ENCODE measurements at regions not wholly inside any gene's neighbourhood (a gene's known extent, or its start where the extent isn't known, plus 50 kb on each side); places are given as distances from the start of the nearest gene placed in this dataset.
"Not testable (repeated sequence)": the region's sequence is repeated elsewhere in the genome, so short reads cannot be mapped to it uniquely, and the experiment has no call there.

DNA sequence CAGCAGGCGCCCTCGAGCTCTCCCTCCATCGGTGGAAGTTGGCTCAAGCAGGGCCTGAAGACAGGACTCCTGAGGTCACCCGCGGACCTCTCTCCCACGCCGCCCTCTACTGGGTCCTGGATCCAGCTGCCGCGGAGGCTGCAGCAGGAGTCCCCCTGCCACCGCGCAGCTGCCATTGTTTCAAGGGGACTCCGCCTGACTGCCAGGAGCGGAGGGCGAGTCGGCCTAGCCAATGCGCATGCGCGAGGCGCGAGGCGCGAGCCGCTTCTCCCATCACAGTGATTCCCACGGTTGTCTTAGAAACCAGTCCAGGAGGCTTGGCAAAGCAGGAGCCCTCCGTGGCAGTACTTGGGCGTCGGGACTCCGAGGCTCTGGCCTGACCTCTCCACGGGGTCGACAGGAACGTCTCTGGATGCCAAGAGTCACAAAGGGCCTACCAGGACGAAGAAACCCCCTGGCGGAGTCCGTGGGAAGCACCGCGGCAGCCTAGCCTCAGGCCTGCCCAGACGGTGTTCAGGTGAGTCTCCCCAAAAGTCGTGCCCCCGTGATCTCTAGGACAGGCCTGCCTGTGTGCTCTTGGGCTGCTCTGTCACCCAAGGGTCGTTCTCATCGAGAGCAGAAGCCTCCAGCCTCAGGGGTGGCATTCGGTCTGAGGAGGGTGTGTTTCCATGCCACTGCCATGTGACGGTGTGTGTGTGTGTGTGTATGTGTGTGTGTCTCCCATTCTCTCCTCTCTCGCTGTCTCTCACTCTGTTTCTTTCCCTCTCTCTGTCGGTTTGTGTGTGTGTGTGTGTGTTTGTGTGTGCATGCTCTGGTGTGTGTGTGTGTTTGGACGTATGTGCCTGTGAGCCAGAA, 290.6 kb upstream of the ZNF337 start:
- TF ChIP-seq, protein P1, sequence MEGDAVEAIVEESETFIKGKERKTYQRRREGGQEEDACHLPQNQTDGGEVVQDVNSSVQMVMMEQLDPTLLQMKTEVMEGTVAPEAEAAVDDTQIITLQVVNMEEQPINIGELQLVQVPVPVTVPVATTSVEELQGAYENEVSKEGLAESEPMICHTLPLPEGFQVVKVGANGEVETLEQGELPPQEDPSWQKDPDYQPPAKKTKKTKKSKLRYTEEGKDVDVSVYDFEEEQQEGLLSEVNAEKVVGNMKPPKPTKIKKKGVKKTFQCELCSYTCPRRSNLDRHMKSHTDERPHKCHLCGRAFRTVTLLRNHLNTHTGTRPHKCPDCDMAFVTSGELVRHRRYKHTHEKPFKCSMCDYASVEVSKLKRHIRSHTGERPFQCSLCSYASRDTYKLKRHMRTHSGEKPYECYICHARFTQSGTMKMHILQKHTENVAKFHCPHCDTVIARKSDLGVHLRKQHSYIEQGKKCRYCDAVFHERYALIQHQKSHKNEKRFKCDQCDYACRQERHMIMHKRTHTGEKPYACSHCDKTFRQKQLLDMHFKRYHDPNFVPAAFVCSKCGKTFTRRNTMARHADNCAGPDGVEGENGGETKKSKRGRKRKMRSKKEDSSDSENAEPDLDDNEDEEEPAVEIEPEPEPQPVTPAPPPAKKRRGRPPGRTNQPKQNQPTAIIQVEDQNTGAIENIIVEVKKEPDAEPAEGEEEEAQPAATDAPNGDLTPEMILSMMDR (IDR thresholded peaks at IDR 0.05; ENCODE audit: low read depth, low read length, missing control alignments) = peak; percentile 76
- DNase-seq (ENCODE audit: low read depth) = no peak
- H3K4me3 ChIP-seq (ENCODE audit: low read depth, low read length) = peak overlapping the region; percentile 53

DNA sequence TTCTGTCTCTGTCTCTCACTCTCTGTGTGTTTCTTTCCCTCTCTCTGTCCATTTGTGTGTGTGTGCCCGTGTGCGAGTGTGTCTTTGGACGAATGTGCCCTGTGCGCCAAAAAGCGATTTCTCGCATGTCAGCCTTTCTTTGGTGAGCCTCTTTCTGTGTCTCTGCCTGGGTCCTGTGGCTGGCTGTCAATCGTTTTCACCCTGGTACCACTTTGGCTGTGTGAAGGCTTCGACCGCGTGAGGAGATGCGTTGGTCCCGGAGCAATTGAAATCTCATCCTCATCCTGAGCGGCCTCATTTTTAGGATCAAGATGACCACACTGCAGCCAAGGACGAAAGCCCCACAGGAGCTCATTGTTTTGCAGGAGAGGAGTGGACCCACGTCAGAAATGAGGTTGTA, 288.9 kb upstream of the ZNF337 start:
- TF ChIP-seq, protein P1 (IDR thresholded peaks at IDR 0.05; ENCODE audit: low read depth, low read length, missing control alignments) = no peak
- no peak for DNase-seq (ENCODE audit: low read depth)
- no peak overlapping the region for H3K4me3 ChIP-seq (ENCODE audit: low read depth, low read length)

- H3K4me3 ChIP-seq (ENCODE audit: low read depth, low read length) = peak overlapping the region; percentile 22
- TF ChIP-seq, protein P1 (IDR thresholded peaks at IDR 0.05; ENCODE audit: low read depth, low read length, missing control alignments) = no peak
- DNase-seq (ENCODE audit: low read depth) = no peak
Measured at GRCh38 chr20:25984933-25985332, 288.3 kb upstream of the ZNF337 start.

- not testable (repeated sequence) for DNase-seq (ENCODE audit: low read depth); H3K4me3 ChIP-seq (ENCODE audit: low read depth, low read length)
Measured at GRCh38 chr20:25982701-25983100, 286.0 kb upstream of the ZNF337 start.

DNA sequence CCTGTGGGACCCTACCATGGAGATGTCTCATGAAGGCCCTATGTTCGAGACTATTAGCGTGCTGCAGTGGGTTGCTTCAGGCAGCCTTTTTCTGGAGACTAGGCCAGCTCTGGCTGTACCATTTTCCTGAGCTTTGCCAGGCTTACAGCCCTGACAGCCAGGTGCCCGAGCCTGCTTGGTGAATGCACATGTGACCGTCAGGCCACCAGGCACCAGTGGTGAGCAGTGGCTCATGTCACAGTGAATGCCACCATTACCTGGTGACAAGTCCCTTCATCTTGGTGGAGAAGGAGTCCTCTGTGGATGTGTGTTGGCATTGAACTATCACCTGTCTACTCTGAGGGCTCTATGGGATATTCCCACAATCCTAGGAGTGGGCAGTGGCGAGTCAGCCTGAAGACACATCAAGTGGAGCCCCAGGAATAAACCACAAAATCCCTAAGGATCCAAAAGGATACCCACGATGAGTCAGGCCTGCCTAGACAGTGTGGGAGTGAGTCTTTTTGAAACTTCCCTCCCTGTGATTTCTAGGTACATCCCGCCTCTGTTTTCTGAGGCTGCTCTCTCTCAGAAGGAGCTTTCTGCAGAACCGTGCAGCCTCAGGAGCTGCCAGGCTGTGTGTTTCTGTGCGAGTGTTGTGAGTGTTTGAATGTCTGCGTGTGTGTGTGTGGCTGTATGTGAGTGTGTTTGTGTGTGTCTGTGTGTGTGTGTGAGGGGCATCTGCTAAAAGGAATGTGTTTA, 282.0 kb upstream of the ZNF337 start:
- not testable (repeated sequence) for DNase-seq (ENCODE audit: low read depth); H3K4me3 ChIP-seq (ENCODE audit: low read depth, low read length)

DNA sequence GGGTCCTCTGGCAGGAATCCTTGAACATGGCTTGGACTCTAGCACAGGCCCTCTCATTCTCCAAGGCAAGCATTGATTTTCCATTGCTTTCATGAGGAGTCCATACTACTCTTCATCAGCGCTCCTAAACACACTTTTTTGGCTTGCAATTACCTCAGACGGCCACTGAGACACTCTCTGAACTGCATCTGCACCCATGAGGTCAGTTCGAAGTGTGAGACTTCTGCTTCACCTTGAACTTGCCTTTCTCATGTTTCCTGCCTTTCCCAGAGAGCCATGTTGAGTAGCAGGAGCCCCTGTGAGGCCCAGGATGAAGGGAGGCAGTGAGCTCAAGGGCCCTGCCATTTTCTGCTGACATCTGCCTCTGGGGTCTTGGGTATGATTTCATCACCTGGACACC, 279.2 kb upstream of the ZNF337 start:
- DNase-seq (ENCODE audit: low read depth); H3K4me3 ChIP-seq (ENCODE audit: low read depth, low read length): not testable (repeated sequence)

GRCh38 chr20:25965203-25965602, 268.6 kb upstream of the ZNF337 start:
- DNase-seq (ENCODE audit: low read depth); H3K4me3 ChIP-seq (ENCODE audit: low read depth, low read length): not testable (repeated sequence)

GRCh38 chr20:25953876-25954275, 257.2 kb upstream of the ZNF337 start:
- DNase-seq (ENCODE audit: low read depth) = not testable (repeated sequence)

DNA sequence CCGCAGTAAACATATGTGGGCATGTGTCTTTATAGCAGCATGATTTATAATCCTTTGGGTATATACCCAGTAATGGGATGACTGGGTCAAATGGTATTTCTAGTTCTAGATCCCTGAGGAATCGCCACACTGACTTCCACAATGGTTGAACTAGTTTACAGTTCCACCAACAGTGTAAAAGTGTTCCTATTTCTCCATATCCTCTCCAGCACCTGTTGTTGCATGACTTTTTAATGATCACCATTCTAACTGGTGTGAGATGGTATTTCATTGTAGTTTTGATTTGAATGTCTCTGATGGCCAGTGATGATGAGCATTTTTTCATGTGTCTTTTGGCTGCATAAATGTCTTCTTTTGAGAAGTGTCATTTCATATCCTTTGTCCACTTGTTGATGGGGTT, 238.6 kb upstream of the ZNF337 start:
- not testable (repeated sequence) for H3K4me3 ChIP-seq (ENCODE audit: low read depth, low read length); DNase-seq (ENCODE audit: low read depth)

More at GRCh38 chr20:25953876-25954275, 257.2 kb upstream of the ZNF337 start:
- H3K4me3 ChIP-seq (ENCODE audit: low read depth, low read length) = not testable (repeated sequence)

DNA sequence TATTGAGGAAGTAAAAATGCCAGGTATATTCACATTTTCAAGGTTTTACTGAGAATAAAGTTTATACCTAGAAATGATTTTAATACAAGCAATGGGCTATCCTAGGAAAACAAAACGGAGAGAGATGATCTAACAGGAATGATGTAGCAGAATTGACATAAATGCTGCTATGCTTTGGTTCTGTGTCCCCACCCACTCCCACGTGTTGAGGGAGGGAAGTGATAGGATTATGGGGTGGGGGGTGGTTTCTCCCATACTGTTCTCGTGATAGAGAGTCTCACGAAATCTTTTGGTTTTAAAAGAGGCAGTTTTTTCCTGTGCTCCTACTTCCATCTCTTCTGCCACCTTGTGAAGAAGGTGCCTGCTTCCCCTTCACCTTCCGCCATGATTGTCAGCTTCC, 236.2 kb upstream of the ZNF337 start:
- DNase-seq (ENCODE audit: low read depth) = not testable (repeated sequence)

DNA sequence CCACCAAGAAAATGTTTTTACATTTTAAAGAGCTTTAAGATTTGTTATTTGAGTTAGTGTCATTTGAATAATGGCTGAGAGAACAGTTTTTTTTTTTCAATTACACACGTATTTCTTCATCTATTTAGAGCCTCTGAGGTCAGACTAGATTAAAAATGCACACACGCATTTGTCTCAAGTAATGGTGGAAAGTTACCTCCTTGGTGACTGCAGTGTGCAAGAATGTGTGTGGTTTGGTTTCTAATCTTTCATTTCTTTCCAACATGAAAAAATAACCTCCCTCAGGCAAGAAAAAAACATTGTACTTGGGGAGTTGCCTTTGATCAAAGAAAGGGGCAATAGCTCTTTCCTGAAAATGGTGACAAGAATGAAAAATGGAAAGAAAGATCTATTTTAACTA, 235.5 kb upstream of the ZNF337 start:
- DNase-seq (ENCODE audit: low read depth); H3K4me3 ChIP-seq (ENCODE audit: low read depth, low read length): not testable (repeated sequence)

More for the DNA sequence above, 236.2 kb upstream of the ZNF337 start:
- H3K4me3 ChIP-seq (ENCODE audit: low read depth, low read length) = not testable (repeated sequence)

DNA sequence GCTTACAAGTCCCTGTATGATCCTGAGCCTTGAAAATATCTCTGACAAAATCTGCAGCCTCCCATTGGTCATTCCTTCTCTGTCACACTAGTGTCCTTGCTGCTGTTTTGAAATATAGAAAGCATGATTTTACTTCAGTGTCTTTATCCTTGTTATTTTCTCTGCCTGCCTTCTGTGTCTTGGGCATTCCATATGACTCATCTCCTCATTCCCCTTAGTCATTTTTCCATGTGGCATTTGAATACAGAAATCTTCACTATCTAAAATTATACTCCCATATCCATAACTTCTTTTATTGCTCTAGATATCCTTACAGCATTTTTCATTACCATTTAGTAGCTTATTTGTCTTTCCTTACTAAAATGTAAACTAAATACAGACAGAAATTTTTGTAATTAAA, 205.7 kb upstream of the ZNF337 start:
- DNase-seq (ENCODE audit: low read depth) = not testable (repeated sequence)

DNA sequence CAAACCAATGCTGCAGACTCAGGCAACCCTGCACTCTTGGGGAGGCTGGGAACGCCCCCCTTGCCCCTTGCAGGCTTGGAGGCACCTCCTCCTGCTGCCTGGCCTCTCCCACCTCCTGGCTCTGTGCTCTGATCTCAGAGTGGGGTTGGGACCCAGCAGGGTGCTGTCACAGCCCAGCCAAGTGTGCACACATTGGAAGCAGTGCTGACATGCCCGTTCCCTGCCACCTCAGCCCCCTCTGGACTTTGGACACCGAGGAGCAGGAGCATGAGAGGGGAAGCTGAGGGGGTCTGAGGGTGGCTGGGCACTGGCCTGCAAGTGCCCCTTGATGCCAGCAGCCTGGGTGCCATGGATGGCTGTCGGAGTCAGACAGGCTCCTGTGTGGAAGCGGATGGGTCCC, 202.0 kb upstream of the ZNF337 start:
- not testable (repeated sequence) for H3K4me3 ChIP-seq (ENCODE audit: low read depth, low read length); DNase-seq (ENCODE audit: low read depth)

More for the DNA sequence above, 205.7 kb upstream of the ZNF337 start:
- not testable (repeated sequence) for H3K4me3 ChIP-seq (ENCODE audit: low read depth, low read length)

- not testable (repeated sequence) for H3K4me3 ChIP-seq (ENCODE audit: low read depth, low read length); DNase-seq (ENCODE audit: low read depth)
Measured at GRCh38 chr20:25879096-25879495, 182.4 kb upstream of the ZNF337 start.

GRCh38 chr20:25868650-25868979, 172.0 kb upstream of the ZNF337 start:
- DNase-seq (ENCODE audit: low read depth); H3K4me3 ChIP-seq (ENCODE audit: low read depth, low read length): not testable (repeated sequence)
